IMR-90 (cell line): ENCODE measurements at regions not wholly inside any gene's neighbourhood (a gene's known extent, or its start where the extent isn't known, plus 50 kb on each side); places are given as distances from the start of the nearest gene placed in this dataset.

Experiments used
- ATAC-seq: fragments of 200-7000 bp; cut with Tn5 transposase; 2 replicates; pipeline ENCODE4 v1.9.1; 2020; ENCODE audit warnings: low read depth, mild to moderate bottlenecking, moderate library complexity
- BruUV-seq: library from RNA; stranded (reverse); fragments of 400-500 nt; replicated peaks from 2 replicates; lab custom pipeline; 2021; lab: Mats Ljungman, UMichigan
- CTCF ChIA-PET: fragments of 300-600 bp; formaldehyde crosslinking; extraction: SDS; loops from one replicate; lab custom pipeline; 2021; ENCODE audit warnings: antibody characterized with exemption; lab: Yijun Ruan, JAX
- POLR2A ChIA-PET: fragments of 300-600 bp; sonication (Branson Sonifier 250); formaldehyde crosslinking; loops from one replicate; lab custom pipeline; 2022; ENCODE audit warnings: antibody characterized with exemption; ENCODE audit not compliant: unreplicated experiment; lab: Charles Lee
- DNase-seq: peaks from one replicate; pipeline ENCODE4 v3.0.0; 2013
- H2AFZ ChIP-seq: replicated peaks from 2 replicates; pipeline ENCODE3; 2013; ENCODE audit warnings: low read length, mild to moderate bottlenecking; ENCODE audit not compliant: poor library complexity
- H2AK5ac ChIP-seq: 2 replicates; pipeline ENCODE4 v1.6.1; 2013; ENCODE audit warnings: low read depth, low read length, inconsistent platforms
- H2AK9ac ChIP-seq: replicated peaks from 2 replicates; pipeline ENCODE3; 2013; ENCODE audit warnings: mild to moderate bottlenecking, low read depth, low read length, moderate library complexity; ENCODE audit not compliant: poor library complexity
- H2BK120ac ChIP-seq: 2 replicates; pipeline ENCODE4 v1.6.1; 2013; ENCODE audit warnings: low read depth, low read length, inconsistent platforms
- H2BK15ac ChIP-seq: 3 replicates; pipeline ENCODE4 v1.6.1; 2013; ENCODE audit warnings: low read depth, low read length, inconsistent platforms
- H2BK20ac ChIP-seq: 2 replicates; pipeline ENCODE4 v1.6.1; 2013; ENCODE audit warnings: low read depth, mild to moderate bottlenecking, inconsistent platforms, low read length, moderate library complexity
- H2BK5ac ChIP-seq: 2 replicates; pipeline ENCODE4 v1.6.1; 2013; ENCODE audit warnings: mild to moderate bottlenecking, low read depth, low read length, inconsistent platforms; ENCODE audit not compliant: poor library complexity, severe bottlenecking
- H3K14ac ChIP-seq: replicated peaks from 2 replicates; pipeline ENCODE4 v1.6.1; 2013; ENCODE audit warnings: low read depth, low read length, inconsistent platforms
- H3K18ac ChIP-seq: 2 replicates; pipeline ENCODE4 v1.6.1; 2013; ENCODE audit warnings: low read depth, low read length, control low read depth
- H3K23ac ChIP-seq: 2 replicates; pipeline ENCODE4 v1.6.1; 2013; ENCODE audit warnings: low read depth, low read length, inconsistent platforms
- H3K27ac ChIP-seq: 2 replicates; pipeline ENCODE4 v1.5.1; 2013; ENCODE audit warnings: mild to moderate bottlenecking, control low read depth, low read length; ENCODE audit not compliant: insufficient read depth
- H3K27me3 ChIP-seq: 2 replicates; pipeline ENCODE4 v1.6.1; 2013; ENCODE audit warnings: low read length; ENCODE audit not compliant: control insufficient read depth, insufficient read depth
- H3K36me3 ChIP-seq: 2 replicates; pipeline ENCODE4 v1.6.1; 2013; ENCODE audit warnings: low read length, mixed read lengths; ENCODE audit not compliant: control insufficient read depth, insufficient read depth
- H3K4ac ChIP-seq: 2 replicates; pipeline ENCODE4 v1.6.1; 2013; ENCODE audit warnings: low read depth, low read length, inconsistent platforms
- H3K4me1 ChIP-seq: 2 replicates; pipeline ENCODE4 v1.6.1; 2013; ENCODE audit warnings: low read length, mixed read lengths; ENCODE audit not compliant: control insufficient read depth, insufficient read depth
- H3K4me2 ChIP-seq: 2 replicates; pipeline ENCODE4 v1.6.1; 2013; ENCODE audit warnings: low read depth, mild to moderate bottlenecking, control low read depth, low read length, moderate library complexity
- H3K4me3 ChIP-seq: 2 replicates; pipeline ENCODE4 v1.5.1; 2013; ENCODE audit warnings: low read depth, mild to moderate bottlenecking, control low read depth, low read length, moderate library complexity; ENCODE audit not compliant: insufficient read depth
- H3K56ac ChIP-seq: 2 replicates; pipeline ENCODE4 v1.6.1; 2013; ENCODE audit warnings: low read length, inconsistent platforms; ENCODE audit not compliant: insufficient read depth; ENCODE audit errors: extremely low read depth
- H3K79me1 ChIP-seq, 2 experiments: 2 replicates each; pipeline ENCODE4 v1.6.1; 2013; ENCODE audit warnings: low read length in 2 of 2, inconsistent platforms in 1 of 2, low read depth in 1 of 2
- H3K9ac ChIP-seq: 2 replicates; pipeline ENCODE4 v1.6.1; 2013; ENCODE audit warnings: low read depth, low read length, control low read depth
- H3K9me1 ChIP-seq: 2 replicates; pipeline ENCODE4 v1.6.1; 2013; ENCODE audit warnings: low read length, inconsistent platforms; ENCODE audit not compliant: insufficient read depth
- H3K9me3 ChIP-seq: 2 replicates; pipeline ENCODE4 v1.6.1; 2013; ENCODE audit warnings: low read length; ENCODE audit not compliant: control insufficient read depth, insufficient read depth
- H4K20me1 ChIP-seq: 2 replicates; pipeline ENCODE4 v1.6.1; 2013; ENCODE audit warnings: low read length, inconsistent platforms; ENCODE audit not compliant: insufficient read depth
- H4K5ac ChIP-seq: 2 replicates; pipeline ENCODE4 v1.6.1; 2013; ENCODE audit warnings: mild to moderate bottlenecking, low read depth, low read length, control low read depth
- H4K8ac ChIP-seq, 2 experiments: 2 replicates each; pipeline ENCODE4 v1.6.1; 2013; ENCODE audit warnings: low read depth in 2 of 2, low read length in 2 of 2, control low read depth in 1 of 2, inconsistent platforms in 1 of 2
- H4K91ac ChIP-seq: 2 replicates; pipeline ENCODE4 v1.6.1; 2013; ENCODE audit warnings: low read depth, low read length, inconsistent platforms; ENCODE audit not compliant: insufficient read depth
- CHD1 ChIP-seq: IDR thresholded peaks from 2 replicates; pipeline ENCODE4 v1.6.1; 2012; ENCODE audit warnings: low read depth, low read length, improper control_type of control experiment
- MAZ ChIP-seq: IDR thresholded peaks from 2 replicates; pipeline ENCODE4 v1.6.1; 2012; ENCODE audit warnings: low read depth, mild to moderate bottlenecking, low read length, improper control_type of control experiment, moderate library complexity, borderline replicate concordance
- RFX5 ChIP-seq: IDR thresholded peaks from 2 replicates; pipeline ENCODE4 v1.8.0; 2012; ENCODE audit warnings: low read depth, mild to moderate bottlenecking, low read length, moderate library complexity
- SMC3 ChIP-seq: fragments of 150-350 bp; IDR thresholded peaks from 2 replicates; pipeline ENCODE4 v1.6.1; 2016; ENCODE audit warnings: low read depth, mild to moderate bottlenecking, antibody characterized with exemption, low read length, moderate library complexity
- WGBS, 2 experiments: methylation state at CpG; one replicate each; pipeline versions ENCODE4 v1.1.5 to v1.1.7; 2013; ENCODE audit warnings: missing lambda C conversion rate in 2 of 2; ENCODE audit not compliant: insufficient read length in 1 of 2; ENCODE audit errors: extremely low coverage in 2 of 2; 5-methylcytosine and 5-hydroxymethylcytosine counted together
- dilution Hi-C: fragments of 300-500 bp; cut with HindIII; formaldehyde crosslinking; loops from one replicate; pipeline ENCODE4 v1.14.3; 2018; ENCODE audit warnings: low sequenced_read_pairs; ENCODE audit not compliant: unreplicated experiment
- in situ Hi-C: fragments of 300-500 bp; cut with MboI; formaldehyde crosslinking; loops from 3 replicates; pipeline ENCODE4 v1.14.3; 2019; ENCODE audit warnings: low sequenced_read_pairs, inconsistent platforms, mixed read lengths
- intact Hi-C: fragments of 100-400 bp; cut with micrococcal nuclease; formaldehyde crosslinking; loops from 2 replicates; pipeline ENCODE4 v1.10.0; 2022
- TF ChIP-seq, protein P1 (sequence below): fragments of 150-350 bp; IDR thresholded peaks from 2 replicates; pipeline ENCODE4 v1.6.1; 2016; ENCODE audit warnings: low read depth, mild to moderate bottlenecking, low read length, moderate library complexity, borderline replicate concordance

- no peak overlapping the region for H2AK9ac ChIP-seq
- no peak overlapping the region for H2BK5ac ChIP-seq
- no peak overlapping the region for H3K27ac ChIP-seq
- DNase-seq (no peak), ATAC-seq (no peak)
- no peak overlapping the region for H3K4ac ChIP-seq
- no peaks in the 10 kb centered on the region for H3K27me3 ChIP-seq
- no peak overlapping the region for H3K18ac ChIP-seq
- no peaks in the 10 kb centered on the region for H3K79me1 ChIP-seq
- no peak overlapping the region for H4K91ac ChIP-seq
- H2BK20ac ChIP-seq, result no peak overlapping the region
- no peak overlapping the region for H2BK120ac ChIP-seq
- no peak overlapping the region for H2AFZ ChIP-seq
- no peaks in the 10 kb centered on the region for H3K36me3 ChIP-seq
- ChIA-PET CTCF (no interaction called here), POLR2A (no interaction called here)
- H4K20me1 ChIP-seq, result no peaks in the 10 kb centered on the region
- H3K9me3 ChIP-seq, result no peaks in the 10 kb centered on the region
- H2BK15ac ChIP-seq, result no peak overlapping the region
- BruUV-seq, result no TSS peak
- TF ChIP-seq MAZ (no peak), RFX5 (no peak), CHD1 (no peak), SMC3 (no peak)
- TF ChIP-seq, protein P1, sequence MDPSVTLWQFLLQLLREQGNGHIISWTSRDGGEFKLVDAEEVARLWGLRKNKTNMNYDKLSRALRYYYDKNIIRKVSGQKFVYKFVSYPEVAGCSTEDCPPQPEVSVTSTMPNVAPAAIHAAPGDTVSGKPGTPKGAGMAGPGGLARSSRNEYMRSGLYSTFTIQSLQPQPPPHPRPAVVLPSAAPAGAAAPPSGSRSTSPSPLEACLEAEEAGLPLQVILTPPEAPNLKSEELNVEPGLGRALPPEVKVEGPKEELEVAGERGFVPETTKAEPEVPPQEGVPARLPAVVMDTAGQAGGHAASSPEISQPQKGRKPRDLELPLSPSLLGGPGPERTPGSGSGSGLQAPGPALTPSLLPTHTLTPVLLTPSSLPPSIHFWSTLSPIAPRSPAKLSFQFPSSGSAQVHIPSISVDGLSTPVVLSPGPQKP, result no peak
- H4K8ac ChIP-seq, result no peak overlapping the region
- no peak overlapping the region for H3K23ac ChIP-seq
- no peak overlapping the region for H3K56ac ChIP-seq
- no peak overlapping the region for H3K14ac ChIP-seq
- no peaks in the 10 kb centered on the region for H3K9me1 ChIP-seq
- intact Hi-C loops, result no loop called here
- H3K9ac ChIP-seq, result no peak overlapping the region
- no peaks in the 10 kb centered on the region for H3K4me1 ChIP-seq
- no CpG with 5 or more reads among the region's 2 CpGs for WGBS, 2 experiments
- no peak overlapping the region for H3K4me2 ChIP-seq
- dilution Hi-C loops, result no loop called here
- in situ Hi-C loops, result no loop called here
- H2AK5ac ChIP-seq, result no peak overlapping the region
- H3K4me3 ChIP-seq, result no peak overlapping the region
- no peak overlapping the region for H4K5ac ChIP-seq
Measured at GRCh38 chr7:84291756-84292155, 97.2 kb upstream of the SEMA3A start.
